GM20431 (cell line): ENCODE measurements at regions not wholly inside any gene's neighbourhood (a gene's known extent, or its start where the extent isn't known, plus 50 kb on each side); places are given as distances from the start of the nearest gene placed in this dataset.

Source experiments
- in situ Hi-C: fragments of 300-500 bp; cut with MseI, MboI; formaldehyde crosslinking; loops from one replicate; pipeline ENCODE4 v1.15.0; 2020; ENCODE audit warnings: low sequenced_read_pairs; ENCODE audit not compliant: unreplicated experiment

GRCh38 chr13:34561033-34561432, 381.0 kb upstream of the NBEA start:
- in situ Hi-C loops: no loop called here

- in situ Hi-C loops: no loop called here
Observed at GRCh38 chr13:34567597-34567996, 374.5 kb upstream of the NBEA start.

- in situ Hi-C loops: no loop called here
Observed at GRCh38 chr13:34570698-34571353, 371.2 kb upstream of the NBEA start.

GRCh38 chr13:34571716-34572115, 370.4 kb upstream of the NBEA start:
- in situ Hi-C loops: no loop called here

GRCh38 chr13:34577051-34577450, 365.0 kb upstream of the NBEA start:
- in situ Hi-C loops: no loop called here

- in situ Hi-C loops: no loop called here
Observed at GRCh38 chr13:34578471-34578870, 363.6 kb upstream of the NBEA start.

- in situ Hi-C loops: no loop called here
Observed at GRCh38 chr13:34578917-34579316, 363.2 kb upstream of the NBEA start.

- in situ Hi-C loops: no loop called here
Observed at GRCh38 chr13:34583181-34583580, 358.9 kb upstream of the NBEA start.

- in situ Hi-C loops: no loop called here
Observed at GRCh38 chr13:34587576-34587975, 354.5 kb upstream of the NBEA start.

GRCh38 chr13:34588362-34588761, 353.7 kb upstream of the NBEA start:
- in situ Hi-C loops: no loop called here

GRCh38 chr13:34589581-34589980, 352.5 kb upstream of the NBEA start:
- in situ Hi-C loops: no loop called here

GRCh38 chr13:34591129-34591528, 350.9 kb upstream of the NBEA start:
- in situ Hi-C loops: no loop called here

- in situ Hi-C loops: no loop called here
Observed at GRCh38 chr13:34591900-34592529, 350.1 kb upstream of the NBEA start.

- in situ Hi-C loops: no loop called here
Observed at GRCh38 chr13:34593658-34594057, 348.4 kb upstream of the NBEA start.

- in situ Hi-C loops: no loop called here
Observed at GRCh38 chr13:34594507-34594906, 347.6 kb upstream of the NBEA start.

GRCh38 chr13:34608331-34608730, 333.7 kb upstream of the NBEA start:
- in situ Hi-C loops: no loop called here

- in situ Hi-C loops: no loop called here
Observed at GRCh38 chr13:34611671-34612070, 330.4 kb upstream of the NBEA start.

GRCh38 chr13:34617473-34618083, 324.5 kb upstream of the NBEA start:
- in situ Hi-C loops: no loop called here

GRCh38 chr13:34618654-34619053, 323.4 kb upstream of the NBEA start:
- in situ Hi-C loops: no loop called here

- in situ Hi-C loops: no loop called here
Observed at GRCh38 chr13:34619326-34619725, 322.7 kb upstream of the NBEA start.

GRCh38 chr13:34620074-34620850, 321.8 kb upstream of the NBEA start:
- in situ Hi-C loops: no loop called here
